D721Med (cell line): ENCODE measurements at regions not wholly inside any gene's neighbourhood (a gene's known extent, or its start where the extent isn't known, plus 50 kb on each side); places are given as distances from the start of the nearest gene placed in this dataset.

ENCODE experiments used
- DNase-seq: peaks from one replicate; pipeline ENCODE4 v3.0.0; 2011; ENCODE audit warnings: low spot score; ENCODE audit not compliant: insufficient read length
- FAIRE-seq: peaks from 2 replicates; lab custom pipeline; 2011; peaks lifted over from hg19 to GRCh38; lab: Jason Lieb, UNC
- CTCF ChIP-seq: IDR thresholded peaks from 2 replicates; pipeline ENCODE4 v1.5.1; 2012; ENCODE audit warnings: mild to moderate bottlenecking, control low read depth; ENCODE audit not compliant: insufficient read depth; ENCODE audit errors: missing control alignments

DNA sequence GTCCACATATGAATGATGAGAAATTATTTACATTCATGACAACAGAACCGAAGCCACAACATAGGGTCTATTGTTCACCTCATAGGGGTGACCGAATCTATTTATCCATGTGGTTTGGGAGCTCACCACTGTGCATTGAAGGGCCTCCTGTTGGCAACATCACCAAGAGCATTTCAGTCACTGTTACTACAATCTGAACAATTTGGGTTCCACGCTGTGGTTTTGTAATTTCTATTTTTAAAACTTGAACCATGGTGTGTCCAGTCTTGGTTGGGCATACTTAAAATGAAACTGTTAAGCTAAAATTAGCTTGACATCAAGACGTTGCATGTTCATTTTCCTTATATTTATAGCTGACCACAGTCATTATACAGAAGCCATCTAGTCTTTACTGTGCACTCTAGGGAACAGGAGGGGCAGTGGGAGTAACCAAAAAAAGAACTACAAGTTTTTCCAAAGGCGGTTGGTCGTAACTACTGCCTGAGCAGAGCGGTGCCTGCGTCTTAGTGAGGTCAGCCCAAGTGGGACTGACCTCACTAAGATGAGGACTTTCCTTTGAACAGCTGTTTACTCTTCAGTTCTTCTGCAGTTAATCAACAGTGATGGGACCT, 192.1 kb downstream of the SPRY1 start:
- DNase-seq (no peak), FAIRE-seq (no peak)
- no peak for TF ChIP-seq CTCF

GRCh38 chr4:123589301-123589700, 192.7 kb downstream of the SPRY1 start:
- FAIRE-seq (no peak), DNase-seq (no peak)
- TF ChIP-seq CTCF, result no peak

DNA sequence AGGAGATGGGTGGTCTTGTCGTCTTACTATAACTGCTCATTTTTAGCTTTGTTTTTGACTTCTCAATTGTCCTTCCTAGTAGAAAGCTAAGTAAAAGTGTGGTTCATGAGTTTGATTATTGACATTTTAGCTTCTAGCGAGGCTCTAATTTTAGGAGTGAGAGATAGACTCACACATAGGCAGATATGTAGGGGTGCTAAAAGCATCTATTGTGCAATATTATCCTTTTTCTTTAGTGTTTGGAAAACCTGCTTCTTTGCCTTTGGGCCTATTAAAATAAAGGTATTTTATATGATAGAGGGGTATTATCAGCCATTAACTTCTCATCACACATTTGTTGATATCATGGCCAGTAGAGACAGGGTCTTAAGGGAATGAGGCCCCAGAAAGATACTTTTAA, 195.3 kb downstream of the SPRY1 start:
- no peak for DNase-seq
- FAIRE-seq, result no peak
- no peak for TF ChIP-seq CTCF

DNA sequence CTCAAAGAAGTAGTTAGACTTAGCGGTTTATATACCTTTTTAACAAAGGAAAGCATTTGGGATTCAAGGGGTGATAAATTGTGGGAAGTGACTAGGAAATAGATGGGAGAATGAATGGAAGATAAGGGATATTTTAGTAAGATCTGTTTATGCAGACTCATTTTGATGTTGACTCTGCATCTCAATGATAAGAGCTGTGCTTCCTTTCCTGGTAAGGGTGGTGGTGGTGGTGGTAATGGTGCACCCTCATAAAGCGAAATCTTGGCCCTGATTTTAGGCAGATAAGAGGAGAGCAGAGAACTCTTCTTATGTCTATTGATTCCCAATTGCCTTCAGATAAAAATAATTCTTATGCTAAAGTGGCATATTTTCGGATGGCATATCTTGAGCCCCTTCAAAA, 197.1 kb downstream of the SPRY1 start:
- FAIRE-seq, result no peak
- DNase-seq, result no peak
- no peak for TF ChIP-seq CTCF

DNA sequence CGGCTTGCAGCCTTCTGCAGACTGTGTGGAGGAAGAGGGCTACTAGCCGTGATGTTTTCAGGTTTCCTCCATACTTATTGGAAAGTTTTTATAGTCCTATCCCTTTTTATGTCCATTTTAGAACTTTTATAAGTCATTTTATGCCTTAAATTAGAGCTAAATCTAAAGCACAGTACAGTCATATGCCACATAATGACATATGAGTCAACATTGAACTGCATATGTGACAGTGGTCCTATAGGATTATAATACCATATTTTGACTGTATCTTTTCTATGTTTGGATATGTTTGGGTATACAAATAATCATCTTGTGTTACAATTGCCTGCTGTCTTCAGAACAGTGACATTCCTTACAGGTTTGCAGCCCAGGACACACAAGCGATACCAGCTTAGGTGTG, 200.2 kb downstream of the SPRY1 start:
- no peak for TF ChIP-seq CTCF
- FAIRE-seq, result no peak

DNA sequence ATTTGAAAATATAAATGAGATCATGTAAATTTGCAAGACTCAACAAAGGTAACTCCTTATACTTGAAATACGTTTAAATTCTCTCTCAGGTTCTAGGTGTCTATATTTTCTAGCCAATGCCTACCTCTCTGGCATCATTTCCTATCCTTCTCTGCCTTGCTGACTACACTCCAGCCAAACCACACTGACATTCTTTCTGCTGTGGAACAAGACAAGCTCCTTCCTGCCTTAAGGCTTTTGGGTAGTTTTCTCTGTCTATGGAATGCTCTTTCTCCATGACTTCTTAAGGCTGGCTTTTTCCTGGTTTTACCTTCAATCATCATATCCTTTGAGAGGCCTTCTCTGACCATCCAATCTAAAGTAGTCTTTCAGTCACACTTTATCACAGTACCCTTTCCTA, 201.0 kb downstream of the SPRY1 start:
- no peak for TF ChIP-seq CTCF
- FAIRE-seq, result no peak
- DNase-seq, result no peak

More for the DNA sequence above, 200.2 kb downstream of the SPRY1 start:
- no peak for DNase-seq

- DNase-seq (no peak), FAIRE-seq (no peak)
- no peak for TF ChIP-seq CTCF
These were observed 201.7 kb downstream of the SPRY1 start for GRCh38 chr4:123598331-123598730.
